ENCODE measurements at regions not wholly inside any gene's neighbourhood (a gene's known extent, or its start where the extent isn't known, plus 50 kb on each side); places are given as distances from the start of the nearest gene placed in this dataset.
"Not testable (repeated sequence)": the region's sequence is repeated elsewhere in the genome, so short reads cannot be mapped to it uniquely, and the experiment has no call there.

GRCh38 chr9:87353301-87353700 lies 144.4 kb upstream of the DAPK1 start:
- DNase-seq (ENCODE audit: low read depth in 4 of 4, low spot score in 2 of 4) = no peak

GRCh38 chr9:87354147-87354546 lies 143.5 kb upstream of the DAPK1 start:
- no peak for DNase-seq (ENCODE audit: low read depth in 4 of 4, low spot score in 2 of 4)

- no peak for DNase-seq (ENCODE audit: low read depth in 4 of 4, low spot score in 2 of 4)
Measured at GRCh38 chr9:87357600-87357999, 140.1 kb upstream of the DAPK1 start.

- no peak for DNase-seq (ENCODE audit: low read depth in 4 of 4, low spot score in 2 of 4)
Measured at GRCh38 chr9:87359264-87359663, 138.4 kb upstream of the DAPK1 start.

- no peak for DNase-seq (ENCODE audit: low read depth in 4 of 4, low spot score in 2 of 4)
Measured at GRCh38 chr9:87359958-87360601, 137.6 kb upstream of the DAPK1 start.

GRCh38 chr9:87370049-87370685 lies 127.5 kb upstream of the DAPK1 start:
- DNase-seq (ENCODE audit: low read depth in 4 of 4, low spot score in 2 of 4) = no peak

GRCh38 chr9:87371795-87372355 lies 125.8 kb upstream of the DAPK1 start:
- no peak for DNase-seq (ENCODE audit: low read depth in 4 of 4, low spot score in 2 of 4)

GRCh38 chr9:87372356-87372851 lies 125.3 kb upstream of the DAPK1 start:
- DNase-seq (ENCODE audit: low read depth in 4 of 4, low spot score in 2 of 4) = peak in 2 of 4 donors; percentile 23 to 33

- not testable (repeated sequence) for DNase-seq (ENCODE audit: low read depth in 4 of 4, low spot score in 2 of 4)
Measured at GRCh38 chr9:87374023-87374919, 123.4 kb upstream of the DAPK1 start.

GRCh38 chr9:87375397-87376073 lies 122.1 kb upstream of the DAPK1 start:
- DNase-seq (ENCODE audit: low read depth in 4 of 4, low spot score in 2 of 4) = no peak

- no peak for DNase-seq (ENCODE audit: low read depth in 4 of 4, low spot score in 2 of 4)
Measured at GRCh38 chr9:87378676-87379075, 119.0 kb upstream of the DAPK1 start.

- DNase-seq (ENCODE audit: low read depth in 4 of 4, low spot score in 2 of 4) = no peak
Measured at GRCh38 chr9:87379300-87379699, 118.4 kb upstream of the DAPK1 start.

GRCh38 chr9:87381050-87381711 lies 116.5 kb upstream of the DAPK1 start:
- no peak for DNase-seq (ENCODE audit: low read depth in 4 of 4, low spot score in 2 of 4)

GRCh38 chr9:87381746-87382145 lies 115.9 kb upstream of the DAPK1 start:
- DNase-seq (ENCODE audit: low read depth in 4 of 4, low spot score in 2 of 4) = no peak

- no peak for DNase-seq (ENCODE audit: low read depth in 4 of 4, low spot score in 2 of 4)
Measured at GRCh38 chr9:87382900-87383299, 114.8 kb upstream of the DAPK1 start.

- DNase-seq (ENCODE audit: low read depth in 4 of 4, low spot score in 2 of 4) = no peak
Measured at GRCh38 chr9:87383344-87384150, 114.1 kb upstream of the DAPK1 start.

GRCh38 chr9:87386490-87387025 lies 111.1 kb upstream of the DAPK1 start:
- DNase-seq (ENCODE audit: low read depth in 4 of 4, low spot score in 2 of 4) = no peak

GRCh38 chr9:87387351-87388011 lies 110.2 kb upstream of the DAPK1 start:
- no peak for DNase-seq (ENCODE audit: low read depth in 4 of 4, low spot score in 2 of 4)
